Caco-2 (cell line): ENCODE measurements at regions not wholly inside any gene's neighbourhood (a gene's known extent, or its start where the extent isn't known, plus 50 kb on each side); places are given as distances from the start of the nearest gene placed in this dataset.

Source experiments
- BruUV-seq: library from RNA; stranded (reverse); fragments of 400-500 nt; replicated peaks from 2 replicates; lab custom pipeline; 2021; lab: Mats Ljungman, UMichigan
- CTCF ChIA-PET: fragments of 300-600 bp; sonication (Branson Sonifier 250); formaldehyde crosslinking; loops from one replicate; lab custom pipeline; 2022; ENCODE audit warnings: antibody characterized with exemption; lab: Charles Lee
- POLR2A ChIA-PET: fragments of 300-600 bp; sonication (Branson Sonifier 250); formaldehyde crosslinking; loops from one replicate; lab custom pipeline; 2022; ENCODE audit warnings: antibody characterized with exemption; lab: Charles Lee
- DNase-seq, 2 experiments: peaks; one replicate each; pipeline versions ENCODE4 v3.0.0 to v3.0.0-alpha.2; 2020 to 2022
- H3K27me3 ChIP-seq: replicated peaks from 2 replicates; pipeline ENCODE4 v1.6.0; 2011; ENCODE audit warnings: low read length; ENCODE audit not compliant: control insufficient read depth, insufficient read depth
- H3K36me3 ChIP-seq: 2 replicates; pipeline ENCODE4 v1.5.1; 2011; ENCODE audit warnings: low read length; ENCODE audit not compliant: control insufficient read depth, insufficient read depth
- H3K4me1 ChIP-seq: fragments of 250-450 bp; sonication (Bioruptor Pico); 2 replicates; pipeline ENCODE4 v1.5.1; 2020; ENCODE audit warnings: mild to moderate bottlenecking
- H3K4me3 ChIP-seq: 2 replicates; pipeline ENCODE4 v1.5.1; 2011; ENCODE audit warnings: low read depth, mild to moderate bottlenecking, control low read depth, low read length
- H3K9me3 ChIP-seq: fragments of 250-450 bp; sonication (Bioruptor Pico); 2 replicates; pipeline ENCODE4 v1.5.1; 2020; ENCODE audit warnings: mild to moderate bottlenecking, moderate library complexity
- H3K27ac Mint-ChIP-seq: one replicate; pipeline ENCODE4 v1.8.0; 2022; ENCODE audit warnings: mixed read lengths; ENCODE audit not compliant: unreplicated experiment
- H3K27me3 Mint-ChIP-seq: one replicate; pipeline ENCODE4 v1.8.0; 2022; ENCODE audit warnings: mixed read lengths; ENCODE audit not compliant: insufficient read depth, unreplicated experiment
- H3K36me3 Mint-ChIP-seq: one replicate; pipeline ENCODE4 v1.8.0; 2022; ENCODE audit warnings: mild to moderate bottlenecking, mixed read lengths; ENCODE audit not compliant: insufficient read depth, unreplicated experiment
- H3K4me1 Mint-ChIP-seq: one replicate; pipeline ENCODE4 v1.8.0; 2022; ENCODE audit warnings: low read depth, mixed read lengths; ENCODE audit not compliant: unreplicated experiment
- H3K4me3 Mint-ChIP-seq: one replicate; pipeline ENCODE4 v1.8.0; 2022; ENCODE audit warnings: mild to moderate bottlenecking, moderate library complexity, mixed read lengths; ENCODE audit not compliant: unreplicated experiment
- H3K9me3 Mint-ChIP-seq: one replicate; pipeline ENCODE4 v1.8.0; 2022; ENCODE audit warnings: mixed read lengths; ENCODE audit not compliant: unreplicated experiment
- intact Hi-C: fragments of 100-400 bp; cut with micrococcal nuclease; formaldehyde crosslinking; loops from one replicate; pipeline ENCODE4 v1.10.0; 2022; ENCODE audit not compliant: unreplicated experiment
- TF ChIP-seq, protein P1 (sequence below), 2 experiments: fragments of 200-600 bp in 1 of 2; IDR thresholded peaks; 1 replicate in 1 of 2; 2 replicates in 1 of 2; pipeline versions ENCODE4 v1.5.1 to v1.8.0; 2011 to 2022; ENCODE audit warnings: antibody characterized with exemption in 1 of 2, control low read depth in 1 of 2, inconsistent platforms in 1 of 2, low read depth in 1 of 2, low read length in 1 of 2, mild to moderate bottlenecking in 1 of 2, moderate library complexity in 1 of 2; ENCODE audit not compliant: insufficient read depth in 1 of 2, severe bottlenecking in 1 of 2, unreplicated experiment in 1 of 2

DNA sequence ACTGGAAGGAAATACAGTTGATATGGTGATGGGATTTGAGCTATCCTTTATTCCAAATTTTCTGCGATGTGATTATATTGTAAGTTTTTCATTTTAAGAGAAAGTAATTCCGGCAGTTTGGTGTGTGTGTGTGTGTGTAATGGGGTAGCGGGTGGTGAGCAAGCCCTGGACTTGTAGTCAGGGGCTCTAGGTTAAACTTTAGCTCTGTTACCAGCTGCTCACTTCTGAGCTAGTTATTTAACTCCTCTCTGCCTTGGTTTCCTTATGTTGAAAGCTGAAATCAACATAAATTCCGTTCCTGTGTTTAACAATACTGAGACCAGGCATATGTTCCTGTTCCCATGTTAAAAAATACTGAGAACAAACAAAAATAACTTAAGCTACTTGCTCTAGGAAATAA lies 174.1 kb upstream of the CASK start:
- ChIA-PET CTCF (no interaction called here), POLR2A (interaction anchor here (0.5 kb wide), 1 partner anchor 546 kb away, joined by 5 read pairs; no protein-coding TSS in a partner anchor)
- Histone ChIP-seq H3K9me3 (no peaks in the 10 kb centered on the region), H3K36me3 (no peaks in the 10 kb centered on the region), H3K4me1 (peaks cover 48% of the 10 kb centered on the region), H3K4me3 (no peak overlapping the region), H3K27me3 (no peaks in the 10 kb centered on the region)
- BruUV-seq = no TSS peak
- Mint-ChIP-seq H3K36me3 (peaks cover 9% of the 10 kb centered on the region), H3K27me3 (no peaks in the 10 kb centered on the region), H3K4me3 (peak overlapping the region; percentile 59), H3K27ac (peak overlapping the region; percentile 92), H3K9me3 (no peaks in the 10 kb centered on the region), H3K4me1 (peaks cover 31% of the 10 kb centered on the region)
- no peak for DNase-seq
- TF ChIP-seq, protein P1, sequence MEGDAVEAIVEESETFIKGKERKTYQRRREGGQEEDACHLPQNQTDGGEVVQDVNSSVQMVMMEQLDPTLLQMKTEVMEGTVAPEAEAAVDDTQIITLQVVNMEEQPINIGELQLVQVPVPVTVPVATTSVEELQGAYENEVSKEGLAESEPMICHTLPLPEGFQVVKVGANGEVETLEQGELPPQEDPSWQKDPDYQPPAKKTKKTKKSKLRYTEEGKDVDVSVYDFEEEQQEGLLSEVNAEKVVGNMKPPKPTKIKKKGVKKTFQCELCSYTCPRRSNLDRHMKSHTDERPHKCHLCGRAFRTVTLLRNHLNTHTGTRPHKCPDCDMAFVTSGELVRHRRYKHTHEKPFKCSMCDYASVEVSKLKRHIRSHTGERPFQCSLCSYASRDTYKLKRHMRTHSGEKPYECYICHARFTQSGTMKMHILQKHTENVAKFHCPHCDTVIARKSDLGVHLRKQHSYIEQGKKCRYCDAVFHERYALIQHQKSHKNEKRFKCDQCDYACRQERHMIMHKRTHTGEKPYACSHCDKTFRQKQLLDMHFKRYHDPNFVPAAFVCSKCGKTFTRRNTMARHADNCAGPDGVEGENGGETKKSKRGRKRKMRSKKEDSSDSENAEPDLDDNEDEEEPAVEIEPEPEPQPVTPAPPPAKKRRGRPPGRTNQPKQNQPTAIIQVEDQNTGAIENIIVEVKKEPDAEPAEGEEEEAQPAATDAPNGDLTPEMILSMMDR (IDR thresholded peaks at IDR 0.05; ENCODE audit: insufficient read depth in 1 of 2, low read depth in 1 of 2, low read length in 1 of 2, severe bottlenecking in 1 of 2, unreplicated experiment in 1 of 2) = no peak
- intact Hi-C loops = loop anchor here (10.0 kb wide), 1 partner anchor 147 kb away; no protein-coding TSS in a partner anchor

DNA sequence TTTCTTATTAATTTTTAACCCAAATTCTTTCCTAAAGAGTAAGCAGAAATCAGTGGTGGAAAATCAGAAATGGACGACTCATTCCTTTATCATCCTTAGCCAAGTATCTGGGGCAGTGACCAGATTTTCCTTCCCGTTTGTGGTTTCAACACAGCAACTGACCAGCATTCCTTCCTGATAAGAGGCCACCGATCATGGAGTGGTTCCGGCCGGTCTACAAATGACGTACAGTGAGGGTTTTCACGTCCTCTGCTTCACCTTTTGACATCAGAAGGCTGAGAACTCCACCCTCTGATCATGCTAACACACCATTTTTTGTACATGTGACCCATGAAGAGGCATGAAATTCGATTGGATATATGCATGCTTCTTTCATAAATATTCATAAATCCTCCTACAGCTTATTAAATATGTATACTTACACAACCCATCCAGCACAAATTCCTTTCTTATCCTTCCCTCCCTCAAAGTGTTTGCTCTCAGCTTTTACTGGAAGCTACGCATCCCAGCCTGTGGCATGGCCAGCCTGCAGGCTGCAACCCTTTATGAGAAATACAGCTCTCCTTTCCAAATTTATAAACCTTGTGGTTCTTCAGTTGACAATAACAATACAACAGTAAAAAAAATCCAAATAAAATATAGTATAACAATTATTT lies 173.0 kb upstream of the CASK start:
- H3K4me1 ChIP-seq = peaks cover 48% of the 10 kb centered on the region
- Mint-ChIP-seq H3K27ac (peak overlapping the region; percentile 92), H3K9me3 (no peaks in the 10 kb centered on the region), H3K4me1 (peaks cover 31% of the 10 kb centered on the region), H3K4me3 (peak overlapping the region; percentile 59), H3K36me3 (peaks cover 9% of the 10 kb centered on the region), H3K27me3 (no peaks in the 10 kb centered on the region)
- POLR2A ChIA-PET = no interaction called here
- intact Hi-C loops = loop anchor here (1.0 to 10.0 kb wide), 3 partner anchors 69 to 174 kb away; no protein-coding TSS in a partner anchor
- TF ChIP-seq, protein P1 (IDR thresholded peaks at IDR 0.05; ENCODE audit: insufficient read depth in 1 of 2, low read depth in 1 of 2, low read length in 1 of 2, severe bottlenecking in 1 of 2, unreplicated experiment in 1 of 2) = no peak
- H3K9me3 ChIP-seq = no peaks in the 10 kb centered on the region
- no peaks in the 10 kb centered on the region for H3K27me3 ChIP-seq
- BruUV-seq = TSS peak; percentile 44
- H3K4me3 ChIP-seq = no peak overlapping the region
- CTCF ChIA-PET = no interaction called here
- H3K36me3 ChIP-seq = no peaks in the 10 kb centered on the region
- DNase-seq = peak; percentile 82 to 92

DNA sequence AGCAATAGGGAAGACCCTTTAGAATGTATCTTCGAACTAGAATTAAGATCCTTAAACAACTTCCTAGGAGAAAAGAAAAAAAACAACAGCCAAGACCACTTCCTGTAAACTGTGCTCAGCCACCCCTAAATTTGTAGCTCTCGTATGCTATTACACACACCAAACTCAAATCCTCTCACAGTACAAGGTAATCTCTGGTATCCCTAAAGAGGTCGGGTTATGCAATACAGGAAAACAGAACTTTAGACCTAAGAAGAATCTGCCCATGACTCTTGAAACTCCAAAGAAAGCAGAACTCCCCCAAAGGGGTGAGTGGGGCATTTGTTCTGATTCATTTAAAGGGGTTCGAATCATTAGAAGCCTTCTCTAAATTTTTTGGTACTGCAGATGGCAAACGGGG lies 170.9 kb upstream of the CASK start:
- Mint-ChIP-seq H3K4me3 (peak overlapping the region; percentile 62), H3K9me3 (no peaks in the 10 kb centered on the region), H3K4me1 (peaks cover 31% of the 10 kb centered on the region), H3K36me3 (peaks cover 9% of the 10 kb centered on the region), H3K27ac (peak overlapping the region; percentile 92), H3K27me3 (no peaks in the 10 kb centered on the region)
- Histone ChIP-seq H3K9me3 (no peaks in the 10 kb centered on the region), H3K4me1 (peaks cover 48% of the 10 kb centered on the region), H3K4me3 (no peak overlapping the region), H3K27me3 (no peaks in the 10 kb centered on the region), H3K36me3 (no peaks in the 10 kb centered on the region)
- TF ChIP-seq, protein P1 (IDR thresholded peaks at IDR 0.05; ENCODE audit: insufficient read depth in 1 of 2, low read depth in 1 of 2, low read length in 1 of 2, severe bottlenecking in 1 of 2, unreplicated experiment in 1 of 2) = no peak
- intact Hi-C loops = loop anchor here (5.0 to 10.0 kb wide), 2 partner anchors 77 to 151 kb away; no protein-coding TSS in a partner anchor
- no TSS peak for BruUV-seq
- POLR2A ChIA-PET = interaction anchor here (0.6 kb wide), 1 partner anchor 170 kb away, joined by 6 read pairs; no protein-coding TSS in a partner anchor
- peak in 1 of 2 experiments; percentile 37 for DNase-seq
- CTCF ChIA-PET = no interaction called here
